Transverse colon (tissue), 4 donors: ENCODE measurements at regions not wholly inside any gene's neighbourhood (a gene's known extent, or its start where the extent isn't known, plus 50 kb on each side); places are given as distances from the start of the nearest gene placed in this dataset.
A peak's percentile ranks its signal among the peaks of the same experiment; 100 is the strongest.

Experiments used
- DNase-seq: peaks from one replicate; pipeline ENCODE4 v3.0.0-alpha.2; 2019
- H3K27ac ChIP-seq, 4 donors: fragments of 200-600 bp; sonication (generic); 2 replicates each; pipeline ENCODE4 v1.5.1; 2016 to 2018; ENCODE audit warnings: inconsistent platforms in 4 of 4
- H3K27me3 ChIP-seq: fragments of 200-600 bp; sonication (generic); 2 replicates; pipeline ENCODE4 v1.5.1; 2017; ENCODE audit warnings: inconsistent platforms
- H3K36me3 ChIP-seq, 4 donors: fragments of 200-600 bp; sonication (generic); 2 replicates each; pipeline ENCODE4 v1.5.1; 2017 to 2019; ENCODE audit warnings: inconsistent platforms in 4 of 4
- H3K4me1 ChIP-seq, 4 donors: fragments of 200-600 bp; sonication (generic); 2 replicates each; pipeline ENCODE4 v1.5.1; 2017 to 2020; ENCODE audit warnings: inconsistent platforms in 4 of 4
- H3K4me3 ChIP-seq, 4 donors: fragments of 200-600 bp; sonication (generic); 1 replicate in 1 of 4; 2 replicates in 3 of 4; pipeline versions ENCODE4 v1.5.1 to v1.6.1; 2017 to 2019; ENCODE audit warnings: inconsistent platforms in 4 of 4
- H3K9me3 ChIP-seq, 2 donors: fragments of 200-600 bp; sonication (generic); 2 replicates each; pipeline ENCODE4 v1.5.1; 2017 to 2019; ENCODE audit warnings: inconsistent platforms in 2 of 2
- EP300 ChIP-seq: sonication (generic); formaldehyde crosslinking; IDR thresholded peaks from one replicate; pipeline ENCODE4 v1.6.1; 2017; ENCODE audit warnings: antibody characterized with exemption, low read depth
- POLR2A ChIP-seq: fragments of 450-650 bp; IDR thresholded peaks from one replicate; pipeline ENCODE4 v1.6.1; 2016; ENCODE audit warnings: antibody characterized with exemption, mild to moderate bottlenecking, moderate library complexity
- POLR2AphosphoS5 ChIP-seq, 3 donors: sonication (generic); formaldehyde crosslinking; IDR thresholded peaks; one replicate each; pipeline ENCODE4 v1.6.1; 2016; ENCODE audit warnings: antibody characterized with exemption in 3 of 3
- WGBS, 2 donors: methylation state at CpG; one replicate each; pipeline ENCODE4 v1.1.5; 2018; ENCODE audit warnings: low coverage in 1 of 2; 5-methylcytosine and 5-hydroxymethylcytosine counted together
- in situ Hi-C, 4 donors: fragments of 200-750 bp; cut with MboI; loops; one replicate each; pipeline versions ENCODE4 v1.15.0 to v1.15.1; 2017; ENCODE audit warnings: low sequenced_read_pairs in 3 of 4, low pct_ligation_motif_present in 1 of 4, low pct_unique_long_range_greater_than_20kb in 1 of 4
- intact Hi-C: fragments of 100-400 bp; cut with DNase I; formaldehyde crosslinking; loops from one replicate; pipeline ENCODE4 v1.15.1; 2023; ENCODE audit warnings: low total_unique reads
- TF ChIP-seq, protein P1 (sequence below), 5 experiments: fragments of 200-600 bp in 3 of 5; fragments of 450-650 bp in 2 of 5; sonication (generic) in 3 of 5; IDR thresholded peaks; 1 replicate in 2 of 5; 2 replicates in 3 of 5; pipeline ENCODE4 v1.5.1; 2016 to 2017; ENCODE audit warnings: antibody characterized with exemption in 5 of 5, inconsistent platforms in 3 of 5, mild to moderate bottlenecking in 2 of 5, moderate library complexity in 1 of 5

DNA sequence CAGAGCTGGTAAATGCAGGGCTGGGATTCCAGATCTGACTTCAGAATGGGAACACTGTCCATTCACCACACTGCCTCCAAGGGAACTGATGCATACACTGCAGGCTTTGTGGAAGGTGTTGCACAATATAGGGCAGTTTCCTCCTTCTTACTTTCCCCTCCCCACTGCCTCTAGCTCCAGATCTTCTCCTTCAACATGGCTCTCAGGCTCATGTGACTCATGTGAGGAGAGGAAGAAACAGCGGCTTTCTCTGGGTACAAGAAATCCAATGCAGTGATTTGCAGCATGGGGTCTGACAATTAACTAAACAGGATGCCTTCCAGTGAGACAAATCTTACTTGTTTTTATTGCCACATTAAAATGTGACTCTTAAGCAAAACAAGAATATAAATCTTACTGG lies 447.6 kb upstream of the CCDC196 start:
- peak overlapping the region in 1 of 4 donors; percentile 16 for H3K27ac ChIP-seq
- H3K27me3 ChIP-seq, result no peaks in the 10 kb centered on the region
- DNase-seq, result peak; percentile 11
- H3K9me3 ChIP-seq, result no peaks in the 10 kb centered on the region
- TF ChIP-seq POLR2A, result no peak
- TF ChIP-seq, protein P1, sequence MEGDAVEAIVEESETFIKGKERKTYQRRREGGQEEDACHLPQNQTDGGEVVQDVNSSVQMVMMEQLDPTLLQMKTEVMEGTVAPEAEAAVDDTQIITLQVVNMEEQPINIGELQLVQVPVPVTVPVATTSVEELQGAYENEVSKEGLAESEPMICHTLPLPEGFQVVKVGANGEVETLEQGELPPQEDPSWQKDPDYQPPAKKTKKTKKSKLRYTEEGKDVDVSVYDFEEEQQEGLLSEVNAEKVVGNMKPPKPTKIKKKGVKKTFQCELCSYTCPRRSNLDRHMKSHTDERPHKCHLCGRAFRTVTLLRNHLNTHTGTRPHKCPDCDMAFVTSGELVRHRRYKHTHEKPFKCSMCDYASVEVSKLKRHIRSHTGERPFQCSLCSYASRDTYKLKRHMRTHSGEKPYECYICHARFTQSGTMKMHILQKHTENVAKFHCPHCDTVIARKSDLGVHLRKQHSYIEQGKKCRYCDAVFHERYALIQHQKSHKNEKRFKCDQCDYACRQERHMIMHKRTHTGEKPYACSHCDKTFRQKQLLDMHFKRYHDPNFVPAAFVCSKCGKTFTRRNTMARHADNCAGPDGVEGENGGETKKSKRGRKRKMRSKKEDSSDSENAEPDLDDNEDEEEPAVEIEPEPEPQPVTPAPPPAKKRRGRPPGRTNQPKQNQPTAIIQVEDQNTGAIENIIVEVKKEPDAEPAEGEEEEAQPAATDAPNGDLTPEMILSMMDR (IDR thresholded peaks at IDR 0.05), result no peak
- peak in 2 of 3 donors; percentile 16 to 32 for TF ChIP-seq POLR2AphosphoS5 (IDR thresholded peaks at IDR 0.05)
- no peak for TF ChIP-seq EP300
- WGBS, 2 donors, result 62% methylated on average over 1 of the region's 1 CpG; no CpG with 5 or more reads in 1 of the 2 donors
- in situ Hi-C loops (no loop called here), intact Hi-C loops (no loop called here)
- H3K4me1 ChIP-seq, result no peaks in the 10 kb centered on the region
- H3K36me3 ChIP-seq, result no peaks in the 10 kb centered on the region
- H3K4me3 ChIP-seq, result no peak overlapping the region

DNA sequence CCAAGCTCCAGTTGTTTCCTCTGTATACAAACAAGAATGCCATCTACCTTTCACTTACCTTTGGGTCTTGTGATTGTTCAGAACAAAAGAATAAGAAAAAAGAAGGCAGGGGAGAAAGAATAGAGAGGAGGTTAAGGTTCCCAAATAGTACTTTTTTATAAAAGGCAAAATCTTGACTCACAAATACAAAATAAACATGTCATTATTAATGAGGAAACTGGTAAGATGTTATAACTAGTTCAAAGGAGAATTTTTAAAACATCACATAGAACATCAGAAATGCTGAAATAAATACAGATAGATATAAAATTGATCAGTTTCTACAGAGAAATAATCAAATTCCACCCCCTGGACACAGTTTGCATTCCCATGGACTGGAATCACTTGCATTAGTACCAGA lies 446.7 kb upstream of the CCDC196 start:
- in situ Hi-C loops (no loop called here), intact Hi-C loops (no loop called here)
- no peaks in the 10 kb centered on the region for H3K9me3 ChIP-seq
- H3K27me3 ChIP-seq, result no peaks in the 10 kb centered on the region
- no peak for DNase-seq
- H3K27ac ChIP-seq, result no peak overlapping the region
- H3K4me3 ChIP-seq, result no peak overlapping the region
- no peaks in the 10 kb centered on the region for H3K36me3 ChIP-seq
- no peaks in the 10 kb centered on the region for H3K4me1 ChIP-seq
- TF ChIP-seq POLR2AphosphoS5 (IDR thresholded peaks at IDR 0.05) (no peak), POLR2A (no peak), EP300 (no peak)
- TF ChIP-seq, protein P1 (IDR thresholded peaks at IDR 0.05), result no peak

DNA sequence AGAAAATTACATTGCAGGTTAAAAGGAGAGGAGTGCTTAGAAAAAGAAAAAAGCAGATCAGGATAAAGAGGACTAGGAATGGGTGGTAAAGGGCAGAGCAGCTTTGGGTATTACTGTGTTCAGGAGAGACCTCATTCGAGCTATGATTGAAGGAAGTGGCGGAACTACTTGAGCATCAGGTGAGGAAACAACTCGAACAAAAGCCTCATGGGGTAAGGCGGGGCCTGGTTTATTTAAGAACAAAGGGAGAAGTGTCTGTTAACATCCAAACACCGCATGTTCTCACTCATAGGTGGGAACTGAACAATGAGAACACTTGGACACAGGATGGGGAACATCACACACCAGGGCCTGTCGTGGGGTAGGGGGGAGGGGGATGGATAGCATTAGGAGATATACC lies 444.6 kb upstream of the CCDC196 start:
- Histone ChIP-seq H3K4me1 (no peaks in the 10 kb centered on the region), H3K27ac (no peak overlapping the region), H3K9me3 (no peaks in the 10 kb centered on the region), H3K27me3 (no peaks in the 10 kb centered on the region), H3K36me3 (no peaks in the 10 kb centered on the region), H3K4me3 (no peak overlapping the region)
- intact Hi-C loops (no loop called here), in situ Hi-C loops (no loop called here)
- DNase-seq, result no peak
- no peak for TF ChIP-seq POLR2A
- TF ChIP-seq, protein P1 (IDR thresholded peaks at IDR 0.05), result no peak
- TF ChIP-seq POLR2AphosphoS5 (IDR thresholded peaks at IDR 0.05), result no peak
- TF ChIP-seq EP300, result no peak
- WGBS, 2 donors, result 72 to 80% methylated on average over 4 to 6 of the region's 6 CpGs

DNA sequence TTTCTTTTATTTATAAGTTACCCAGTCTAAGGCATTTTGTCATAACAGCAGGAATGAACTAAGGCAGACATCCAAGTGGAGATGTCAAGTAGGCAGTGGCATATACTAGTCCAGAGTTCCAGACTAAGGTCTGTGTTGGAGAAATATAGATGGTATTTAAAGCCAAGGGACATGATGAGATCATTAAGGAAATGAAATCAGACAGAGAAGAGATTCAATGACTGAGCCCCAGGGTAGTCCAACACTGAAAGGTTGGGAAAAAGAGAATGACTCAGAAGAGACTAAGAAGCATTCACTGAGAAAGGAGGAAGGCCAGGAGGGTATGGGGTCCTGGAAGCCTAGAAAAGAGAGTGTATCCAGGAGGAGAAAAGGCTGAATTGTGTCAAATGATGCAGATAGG lies 442.2 kb upstream of the CCDC196 start:
- H3K4me1 ChIP-seq, result no peaks in the 10 kb centered on the region
- no peaks in the 10 kb centered on the region for H3K27me3 ChIP-seq
- H3K9me3 ChIP-seq, result no peaks in the 10 kb centered on the region
- H3K4me3 ChIP-seq, result no peak overlapping the region
- DNase-seq, result no peak
- TF ChIP-seq EP300, result no peak
- H3K27ac ChIP-seq, result no peak overlapping the region
- intact Hi-C loops (no loop called here), in situ Hi-C loops (no loop called here)
- no peaks in the 10 kb centered on the region for H3K36me3 ChIP-seq

DNA sequence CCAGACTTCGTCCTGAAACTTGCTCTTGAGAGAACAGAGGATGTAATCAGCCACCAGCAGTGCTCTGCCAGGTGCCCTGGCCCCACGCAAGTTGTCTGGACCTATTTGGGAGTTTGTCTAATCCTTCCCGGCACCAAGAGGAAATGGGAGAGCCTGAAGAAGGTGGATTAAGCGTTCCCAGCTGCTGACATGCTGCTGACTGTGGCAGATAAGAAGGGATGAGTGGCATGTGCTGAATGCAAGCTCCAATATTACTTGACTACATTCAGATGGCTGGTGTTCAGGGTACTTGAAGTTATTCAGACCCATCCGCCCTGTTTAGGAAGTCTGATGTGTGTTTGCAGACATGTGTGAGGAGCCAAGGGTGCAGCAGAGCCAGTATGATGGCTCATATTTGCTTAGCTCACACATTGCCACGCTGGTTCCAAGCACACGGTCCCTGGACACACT lies 440.6 kb upstream of the CCDC196 start:
- no peak for DNase-seq
- 63% methylated on average over 7 of the region's 7 CpGs; no CpG with 5 or more reads in 1 of the 2 donors for WGBS, 2 donors
- Histone ChIP-seq H3K27me3 (no peaks in the 10 kb centered on the region), H3K36me3 (no peaks in the 10 kb centered on the region), H3K27ac (no peak overlapping the region), H3K9me3 (no peaks in the 10 kb centered on the region), H3K4me1 (no peaks in the 10 kb centered on the region), H3K4me3 (no peak overlapping the region)
- intact Hi-C loops, result loop anchor here (2.0 kb wide), 1 partner anchor 53 kb away; no protein-coding TSS in a partner anchor
- in situ Hi-C loops, result no loop called here
- no peak for TF ChIP-seq EP300
- TF ChIP-seq POLR2A, result no peak
- TF ChIP-seq POLR2AphosphoS5 (IDR thresholded peaks at IDR 0.05), result no peak
- TF ChIP-seq, protein P1 (IDR thresholded peaks at IDR 0.05), result no peak
